K562 (cell line): ENCODE measurements at regions not wholly inside any gene's neighbourhood (a gene's known extent, or its start where the extent isn't known, plus 50 kb on each side); places are given as distances from the start of the nearest gene placed in this dataset.

ENCODE experiments used
- CBX1 ChIP-seq: sonication (generic); IDR thresholded peaks from 2 replicates; pipeline ENCODE4 v1.6.1; 2016; ENCODE audit warnings: antibody characterized with exemption, low read depth, mild to moderate bottlenecking
- CEBPG ChIP-seq, 3 experiments: fragments of 200-800 bp in 1 of 3; sonication (Bioruptor generic) in 1 of 3; sonication (generic) in 1 of 3; formaldehyde crosslinking in 1 of 3; IDR thresholded peaks in 2 of 3; conservative IDR thresholded peaks in 1 of 3; 2 replicates each; pipeline versions ENCODE4 v1.6.1 to v1.8.0; 2016 to 2022; ENCODE audit warnings: missing compliant biosample characterization in 2 of 3, missing genetic modification characterization in 2 of 3, mild to moderate bottlenecking in 1 of 3, missing genetic modification reagents in 1 of 3
- CHD1 ChIP-seq: fragments of 200-600 bp; sonication (generic); IDR thresholded peaks from one replicate; pipeline ENCODE4 v1.6.1; 2012; ENCODE audit warnings: mild to moderate bottlenecking, moderate library complexity, low read length, inconsistent platforms
- E4F1 ChIP-seq: fragments of 250-450 bp; sonication (Bioruptor Pico); IDR thresholded peaks from 2 replicates; pipeline ENCODE4 v1.5.0; 2021; ENCODE audit warnings: mild to moderate bottlenecking, borderline replicate concordance
- FOXA1 ChIP-seq: fragments of 450-650 bp; IDR thresholded peaks from 2 replicates; pipeline ENCODE4 v1.6.1; 2016; ENCODE audit warnings: mild to moderate bottlenecking, borderline replicate concordance
- FOXJ3 ChIP-seq: sonication (generic); formaldehyde crosslinking; IDR thresholded peaks from 2 replicates; pipeline ENCODE4 v1.4.0; 2020; ENCODE audit warnings: mild to moderate bottlenecking, missing genetic modification reagents
- FOXK1 ChIP-seq: sonication (generic); formaldehyde crosslinking; IDR thresholded peaks from 2 replicates; pipeline ENCODE4 v1.8.0; 2022; ENCODE audit warnings: missing genetic modification reagents, mild to moderate bottlenecking, borderline replicate concordance
- GATAD2B ChIP-seq: fragments of 450-650 bp; IDR thresholded peaks from 2 replicates; pipeline ENCODE4 v1.6.1; 2017; ENCODE audit warnings: mild to moderate bottlenecking, borderline replicate concordance
- HMG20B ChIP-seq: fragments of 250-450 bp; sonication (Bioruptor Pico); IDR thresholded peaks from 2 replicates; pipeline ENCODE4 v1.5.0; 2021; ENCODE audit warnings: mild to moderate bottlenecking
- KLF1 ChIP-seq: fragments of 450-650 bp; IDR thresholded peaks from 2 replicates; pipeline ENCODE4 v1.6.1; 2016; ENCODE audit warnings: missing genetic modification characterization, missing compliant biosample characterization
- MAX ChIP-seq: sonication (generic); formaldehyde crosslinking; IDR thresholded peaks from 2 replicates; pipeline ENCODE4 v1.9.0; 2022; ENCODE audit warnings: mild to moderate bottlenecking, missing genetic modification reagents
- NCOR1 ChIP-seq: fragments of 450-650 bp; IDR thresholded peaks from 2 replicates; pipeline ENCODE4 v1.6.1; 2016; ENCODE audit warnings: mild to moderate bottlenecking, moderate library complexity
- NFATC3 ChIP-seq: fragments of 450-650 bp; IDR thresholded peaks from 2 replicates; pipeline ENCODE4 v1.6.1; 2017; ENCODE audit warnings: mild to moderate bottlenecking
- SIRT6 ChIP-seq: IDR thresholded peaks from one replicate; pipeline ENCODE4 v1.6.1; 2012; ENCODE audit warnings: low read depth, mild to moderate bottlenecking, control low read depth, inconsistent platforms, low read length, moderate library complexity
- SMARCB1 ChIP-seq: IDR thresholded peaks from 2 replicates; pipeline ENCODE4 v1.6.1; 2011; ENCODE audit warnings: improper control_type of control experiment, low read depth; ENCODE audit not compliant: insufficient read length
- SMC3 ChIP-seq: conservative IDR thresholded peaks from 2 replicates; pipeline ENCODE4 v1.6.1; 2011; ENCODE audit warnings: low read depth, low read length, improper control_type of control experiment; ENCODE audit not compliant: insufficient read depth
- ZFPM2 ChIP-seq: fragments of 250-450 bp; sonication (Bioruptor Pico); IDR thresholded peaks from 2 replicates; pipeline ENCODE4 v1.5.1; 2022; ENCODE audit warnings: mild to moderate bottlenecking
- ZNF140 ChIP-seq: fragments of 250-450 bp; sonication (Bioruptor Pico); IDR thresholded peaks from 2 replicates; pipeline ENCODE4 v1.8.0; 2021; ENCODE audit warnings: moderate library complexity, mild to moderate bottlenecking, inconsistent platforms
- ZNF263 ChIP-seq: sonication (generic); formaldehyde crosslinking; IDR thresholded peaks from 2 replicates; pipeline ENCODE4 v1.8.0; 2022; ENCODE audit warnings: mild to moderate bottlenecking, missing genetic modification reagents, borderline replicate concordance
- ZNF324 ChIP-seq: fragments of 250-450 bp; sonication (Bioruptor Pico); IDR thresholded peaks from 2 replicates; pipeline ENCODE4 v1.4.0; 2020; ENCODE audit warnings: mild to moderate bottlenecking
- ZNF561 ChIP-seq: fragments of 450-650 bp; formaldehyde crosslinking; conservative IDR thresholded peaks from 2 replicates; pipeline ENCODE4 v1.4.0; 2020; ENCODE audit warnings: mild to moderate bottlenecking, moderate library complexity
- TF ChIP-seq, protein P1 (sequence below): fragments of 250-450 bp; sonication (Bioruptor Pico); IDR thresholded peaks from 2 replicates; pipeline ENCODE4 v1.5.0; 2021
- TF ChIP-seq, protein P2 (sequence below): sonication (generic); formaldehyde crosslinking; IDR thresholded peaks from 2 replicates; pipeline ENCODE4 v1.8.0; 2022; ENCODE audit warnings: mild to moderate bottlenecking, missing genetic modification reagents, borderline replicate concordance

DNA sequence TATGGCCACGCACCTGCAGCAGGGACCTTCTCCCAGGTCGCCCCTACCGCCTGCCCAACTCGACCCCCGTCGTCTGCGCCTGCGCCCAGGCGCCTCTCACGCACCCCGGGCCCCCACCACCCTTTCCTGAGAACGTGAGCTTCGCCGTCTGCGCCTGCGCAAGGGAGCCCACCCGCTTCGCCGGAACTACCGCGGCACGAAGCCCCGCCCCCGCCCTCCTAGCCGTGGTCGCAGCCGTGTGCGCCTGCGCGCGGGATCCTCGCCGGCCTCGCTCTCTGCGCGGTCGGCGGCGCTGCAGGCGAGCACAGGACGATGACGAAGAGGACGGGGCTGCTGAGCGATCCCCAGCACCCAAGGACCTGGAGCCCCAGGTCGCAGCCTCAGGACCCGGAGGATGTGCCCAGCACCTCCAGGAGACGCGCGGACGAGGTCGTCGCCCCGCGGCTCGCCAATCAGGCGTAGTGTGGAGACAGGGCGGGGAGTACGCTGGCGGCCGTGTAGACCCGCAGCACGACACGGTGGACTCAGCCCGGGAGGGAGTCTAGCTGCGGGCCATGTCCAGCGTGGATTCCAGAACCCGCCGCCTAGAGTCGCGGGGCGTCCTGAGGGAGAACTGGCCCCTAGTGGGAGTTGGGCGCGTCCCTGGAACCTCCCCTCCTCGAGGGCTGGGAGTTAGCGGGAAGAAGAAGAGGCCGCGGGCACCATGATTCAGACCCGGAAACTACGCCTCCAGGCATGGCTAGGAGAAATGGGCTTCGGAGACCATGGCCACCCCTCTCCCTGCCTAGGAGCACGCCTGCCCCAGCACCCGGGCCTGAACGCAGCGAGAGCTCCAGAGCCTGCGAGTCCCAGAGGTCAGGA, 1120.8 kb upstream of the TMEM132C start (continued):
- TF ChIP-seq CEBPG (CRISPR knock-in tag; IDR thresholded peaks at IDR 0.05) (no peak), CEBPG (tag; conservative IDR thresholded peaks at IDR 0.05 in 1 of 2, IDR thresholded peaks at IDR 0.05 in 1 of 2) (no peak), SMARCB1 (no peak), ZNF324 (CRISPR knock-in tag) (no peak), KLF1 (tag) (no peak), FOXK1 (no peak), MAX (CRISPR knock-in tag) (no peak), ZNF140 (CRISPR knock-in tag) (no peak), CHD1 (no peak), E4F1 (no peak), FOXJ3 (CRISPR knock-in tag) (no peak), ZFPM2 (CRISPR knock-in tag) (no peak), ZNF561 (CRISPR knock-in tag) (no peak), CBX1 (peak; percentile 92), HMG20B (no peak), GATAD2B (no peak), ZNF263 (no peak; the same call in 1 of the 2 replicates), SIRT6 (no peak), FOXA1 (no peak), NCOR1 (no peak), NFATC3 (no peak), SMC3 (no peak)
- TF ChIP-seq, protein P1, sequence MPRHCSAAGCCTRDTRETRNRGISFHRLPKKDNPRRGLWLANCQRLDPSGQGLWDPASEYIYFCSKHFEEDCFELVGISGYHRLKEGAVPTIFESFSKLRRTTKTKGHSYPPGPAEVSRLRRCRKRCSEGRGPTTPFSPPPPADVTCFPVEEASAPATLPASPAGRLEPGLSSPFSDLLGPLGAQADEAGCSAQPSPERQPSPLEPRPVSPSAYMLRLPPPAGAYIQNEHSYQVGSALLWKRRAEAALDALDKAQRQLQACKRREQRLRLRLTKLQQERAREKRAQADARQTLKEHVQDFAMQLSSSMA = no peak
- TF ChIP-seq, protein P2, sequence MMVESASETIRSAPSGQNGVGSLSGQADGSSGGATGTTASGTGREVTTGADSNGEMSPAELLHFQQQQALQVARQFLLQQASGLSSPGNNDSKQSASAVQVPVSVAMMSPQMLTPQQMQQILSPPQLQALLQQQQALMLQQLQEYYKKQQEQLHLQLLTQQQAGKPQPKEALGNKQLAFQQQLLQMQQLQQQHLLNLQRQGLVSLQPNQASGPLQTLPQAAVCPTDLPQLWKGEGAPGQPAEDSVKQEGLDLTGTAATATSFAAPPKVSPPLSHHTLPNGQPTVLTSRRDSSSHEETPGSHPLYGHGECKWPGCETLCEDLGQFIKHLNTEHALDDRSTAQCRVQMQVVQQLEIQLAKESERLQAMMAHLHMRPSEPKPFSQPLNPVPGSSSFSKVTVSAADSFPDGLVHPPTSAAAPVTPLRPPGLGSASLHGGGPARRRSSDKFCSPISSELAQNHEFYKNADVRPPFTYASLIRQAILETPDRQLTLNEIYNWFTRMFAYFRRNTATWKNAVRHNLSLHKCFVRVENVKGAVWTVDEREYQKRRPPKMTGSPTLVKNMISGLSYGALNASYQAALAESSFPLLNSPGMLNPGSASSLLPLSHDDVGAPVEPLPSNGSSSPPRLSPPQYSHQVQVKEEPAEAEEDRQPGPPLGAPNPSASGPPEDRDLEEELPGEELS (CRISPR knock-in tag) = no peak
